ENCODE measurements at regions not wholly inside any gene's neighbourhood (a gene's known extent, or its start where the extent isn't known, plus 50 kb on each side); places are given as distances from the start of the nearest gene placed in this dataset.

DNA sequence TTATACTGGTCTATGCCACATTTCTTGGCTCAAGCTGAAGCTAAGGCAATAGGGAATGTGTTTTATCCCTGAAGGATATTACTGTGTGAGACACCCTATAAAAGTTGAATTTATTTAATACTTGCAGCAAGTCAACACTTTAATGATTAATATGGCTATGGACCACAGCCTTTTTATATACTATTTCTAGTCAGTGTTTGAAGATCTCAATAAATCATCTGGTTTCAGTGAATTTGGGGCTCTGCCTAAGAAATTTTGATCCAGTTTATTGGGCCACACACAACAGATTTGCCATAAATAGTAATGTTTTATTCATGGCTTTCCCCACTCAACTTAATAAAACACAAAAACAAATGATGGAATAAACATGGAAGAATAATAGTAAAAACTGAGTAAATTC is 698.3 kb downstream of the ADGRL2 start:
- DNase-seq (ENCODE audit: low read depth), result no peak
- no peak overlapping the region for H3K4me3 ChIP-seq (ENCODE audit: low read depth, low read length)
- TF ChIP-seq, protein P1, sequence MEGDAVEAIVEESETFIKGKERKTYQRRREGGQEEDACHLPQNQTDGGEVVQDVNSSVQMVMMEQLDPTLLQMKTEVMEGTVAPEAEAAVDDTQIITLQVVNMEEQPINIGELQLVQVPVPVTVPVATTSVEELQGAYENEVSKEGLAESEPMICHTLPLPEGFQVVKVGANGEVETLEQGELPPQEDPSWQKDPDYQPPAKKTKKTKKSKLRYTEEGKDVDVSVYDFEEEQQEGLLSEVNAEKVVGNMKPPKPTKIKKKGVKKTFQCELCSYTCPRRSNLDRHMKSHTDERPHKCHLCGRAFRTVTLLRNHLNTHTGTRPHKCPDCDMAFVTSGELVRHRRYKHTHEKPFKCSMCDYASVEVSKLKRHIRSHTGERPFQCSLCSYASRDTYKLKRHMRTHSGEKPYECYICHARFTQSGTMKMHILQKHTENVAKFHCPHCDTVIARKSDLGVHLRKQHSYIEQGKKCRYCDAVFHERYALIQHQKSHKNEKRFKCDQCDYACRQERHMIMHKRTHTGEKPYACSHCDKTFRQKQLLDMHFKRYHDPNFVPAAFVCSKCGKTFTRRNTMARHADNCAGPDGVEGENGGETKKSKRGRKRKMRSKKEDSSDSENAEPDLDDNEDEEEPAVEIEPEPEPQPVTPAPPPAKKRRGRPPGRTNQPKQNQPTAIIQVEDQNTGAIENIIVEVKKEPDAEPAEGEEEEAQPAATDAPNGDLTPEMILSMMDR (conservative IDR thresholded peaks at IDR 0.05; ENCODE audit: low read depth, low read length), result no peak

DNA sequence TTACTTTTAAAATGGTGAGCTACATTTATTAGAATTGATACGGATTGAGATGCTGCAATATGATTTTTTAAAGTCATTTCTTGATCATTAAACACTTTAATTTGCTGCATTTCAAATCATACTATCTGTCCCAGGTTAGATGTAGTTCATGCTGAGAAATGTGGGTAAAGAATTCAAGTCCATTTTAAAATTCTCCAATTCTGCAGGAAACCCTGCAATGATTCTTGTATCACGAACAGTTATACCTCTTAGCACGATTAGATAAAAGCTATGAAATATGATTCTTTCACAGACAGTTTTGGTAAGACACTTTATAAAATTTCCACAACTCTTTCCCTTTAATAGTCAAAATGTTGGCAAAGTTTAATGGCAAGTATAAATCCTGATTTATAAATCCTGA is 693.4 kb downstream of the ADGRL2 start:
- DNase-seq (ENCODE audit: low read depth), result no peak

DNA sequence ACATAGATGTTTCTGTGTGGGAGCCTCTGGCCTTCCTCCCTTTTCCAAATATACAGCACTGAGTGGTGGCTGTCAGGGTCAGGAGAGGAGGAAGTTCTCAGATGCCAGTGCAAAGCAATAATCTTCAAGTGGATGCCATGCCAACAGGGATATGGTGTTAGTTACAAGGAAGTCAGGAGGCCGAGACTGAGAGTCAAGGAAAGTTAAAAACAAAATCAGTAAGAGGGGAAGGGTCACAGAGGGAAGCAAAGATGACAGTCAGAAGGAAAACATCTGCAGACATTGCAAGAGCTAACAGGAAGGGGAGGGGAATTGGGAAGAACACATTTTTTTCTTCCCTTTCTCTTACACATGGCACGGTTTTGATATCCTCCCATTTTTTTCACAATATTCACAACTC is 691.4 kb downstream of the ADGRL2 start:
- H3K4me3 ChIP-seq (ENCODE audit: low read depth, low read length), result no peak overlapping the region
- TF ChIP-seq, protein P1 (conservative IDR thresholded peaks at IDR 0.05; ENCODE audit: low read depth, low read length), result no peak
- DNase-seq (ENCODE audit: low read depth), result no peak

More for the DNA sequence above, 693.4 kb downstream of the ADGRL2 start:
- TF ChIP-seq, protein P1 (conservative IDR thresholded peaks at IDR 0.05; ENCODE audit: low read depth, low read length), result no peak
- H3K4me3 ChIP-seq (ENCODE audit: low read depth, low read length), result no peak overlapping the region

DNA sequence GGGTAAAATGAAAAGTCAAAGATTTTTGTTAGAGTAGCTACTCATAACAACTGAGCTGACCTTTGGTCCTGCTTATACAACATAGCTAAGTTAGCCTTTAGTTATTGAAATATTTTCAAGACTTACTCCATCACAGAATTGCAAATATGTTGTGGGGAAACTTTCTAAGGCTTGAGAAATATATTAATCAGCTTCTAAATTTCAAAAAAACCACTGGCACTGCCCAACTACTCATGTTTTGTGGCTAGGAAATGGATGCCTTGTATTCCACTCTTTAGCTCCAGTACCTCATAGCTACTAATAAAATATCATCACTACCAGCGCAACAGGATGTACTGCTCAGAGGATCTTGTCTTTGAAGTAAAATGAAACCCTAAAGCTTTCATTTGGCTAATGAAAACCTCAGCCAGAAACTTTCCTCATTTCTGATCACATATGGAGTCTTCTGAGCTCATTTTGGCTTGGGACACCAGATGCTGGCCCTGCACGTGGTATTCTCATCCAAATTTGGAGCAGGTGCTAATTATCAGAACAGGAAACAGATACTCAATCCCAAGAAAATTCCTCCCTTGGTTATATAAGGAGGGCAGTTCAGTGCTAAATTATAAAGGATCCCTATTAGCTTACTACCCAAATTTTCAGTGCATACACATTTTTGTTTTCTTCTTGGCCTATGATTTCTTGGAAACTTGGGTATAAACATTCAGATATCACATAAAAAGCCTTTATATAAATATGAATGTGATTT is 690.7 kb downstream of the ADGRL2 start:
- TF ChIP-seq, protein P1 (conservative IDR thresholded peaks at IDR 0.05; ENCODE audit: low read depth, low read length), result no peak
- no peak for DNase-seq (ENCODE audit: low read depth)
- no peak overlapping the region for H3K4me3 ChIP-seq (ENCODE audit: low read depth, low read length)

DNA sequence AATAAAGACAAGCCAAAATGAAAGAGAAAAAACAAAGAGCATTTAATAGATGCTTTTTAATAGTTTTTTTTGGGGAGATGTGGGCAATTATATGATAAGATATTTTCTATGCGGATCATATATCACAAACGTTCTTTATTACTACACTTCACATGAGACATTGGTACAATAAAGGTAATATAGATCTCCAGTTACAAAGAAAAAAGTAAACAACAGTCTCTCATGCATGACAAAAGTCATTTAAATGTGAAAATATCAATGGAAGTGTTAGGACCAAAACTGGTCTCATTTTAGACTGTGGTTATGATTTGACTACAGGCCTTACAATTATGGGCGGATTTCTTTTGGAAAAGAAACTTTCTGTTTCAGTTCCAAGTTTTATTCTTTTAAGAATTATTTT is 687.0 kb downstream of the ADGRL2 start:
- no peak for DNase-seq (ENCODE audit: low read depth)
- no peak overlapping the region for H3K4me3 ChIP-seq (ENCODE audit: low read depth, low read length)
- TF ChIP-seq, protein P1 (conservative IDR thresholded peaks at IDR 0.05; ENCODE audit: low read depth, low read length), result no peak

DNA sequence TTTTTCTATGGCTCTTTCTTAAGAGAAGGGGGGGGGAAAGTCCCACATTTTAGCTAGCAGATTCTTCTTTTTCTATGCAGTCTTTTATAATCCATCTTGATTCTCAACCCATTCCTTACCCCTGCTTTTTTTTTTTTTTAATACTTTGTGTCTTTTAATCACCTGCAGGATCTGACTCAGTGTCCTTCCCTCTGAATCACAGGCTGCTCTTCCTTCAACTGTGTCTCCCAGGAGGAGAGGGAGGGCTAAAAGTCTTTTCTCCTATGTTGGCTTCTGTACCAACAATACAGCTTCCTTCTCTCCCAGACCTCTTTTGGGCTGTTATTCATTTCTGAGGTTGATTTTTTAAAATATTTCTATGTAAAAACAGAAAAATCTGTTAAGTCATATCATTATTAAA is 686.2 kb downstream of the ADGRL2 start:
- peak; percentile 2 for DNase-seq (ENCODE audit: low read depth)
- TF ChIP-seq, protein P1 (conservative IDR thresholded peaks at IDR 0.05; ENCODE audit: low read depth, low read length), result no peak
- H3K4me3 ChIP-seq (ENCODE audit: low read depth, low read length), result no peak overlapping the region

DNA sequence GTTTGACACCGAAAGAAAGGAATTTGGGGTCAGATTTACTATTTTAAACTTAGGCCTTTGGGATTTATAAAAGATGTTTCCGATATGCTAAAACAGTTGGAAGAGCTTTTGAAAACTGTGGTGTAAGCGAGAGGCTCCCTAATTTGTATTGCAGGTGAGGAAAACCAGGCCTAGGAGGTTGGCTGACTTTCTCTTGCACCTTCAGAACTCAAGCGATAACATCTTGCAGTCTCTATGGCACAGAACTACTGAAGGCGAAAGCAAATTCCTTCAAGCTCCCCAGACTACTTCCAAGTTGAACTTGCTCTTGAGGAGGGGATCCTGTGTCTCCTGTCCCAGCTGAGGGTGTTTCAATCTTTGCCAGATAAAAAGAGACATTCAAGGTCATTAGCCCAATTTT is 685.7 kb downstream of the ADGRL2 start:
- H3K4me3 ChIP-seq (ENCODE audit: low read depth, low read length), result no peak overlapping the region
- DNase-seq (ENCODE audit: low read depth), result no peak
- TF ChIP-seq, protein P1 (conservative IDR thresholded peaks at IDR 0.05; ENCODE audit: low read depth, low read length), result no peak

Measured in epithelial cell of proximal tubule (primary cell).